GM21825 (cell line): ENCODE measurements at regions not wholly inside any gene's neighbourhood (a gene's known extent, or its start where the extent isn't known, plus 50 kb on each side); places are given as distances from the start of the nearest gene placed in this dataset.
"Not testable (repeated sequence)": the region's sequence is repeated elsewhere in the genome, so short reads cannot be mapped to it uniquely, and the experiment has no call there.

ENCODE experiments used
- ATAC-seq: cut with Tn5 transposase; IDR thresholded peaks from one replicate; pipeline ENCODE4 v1.9.1; 2021; ENCODE audit warnings: mild to moderate bottlenecking, moderate library complexity; ENCODE audit not compliant: unreplicated experiment

- ATAC-seq: no peak
Measured at GRCh38 chr13:91233291-91233690, 114.2 kb upstream of the MIR17HG start.

DNA sequence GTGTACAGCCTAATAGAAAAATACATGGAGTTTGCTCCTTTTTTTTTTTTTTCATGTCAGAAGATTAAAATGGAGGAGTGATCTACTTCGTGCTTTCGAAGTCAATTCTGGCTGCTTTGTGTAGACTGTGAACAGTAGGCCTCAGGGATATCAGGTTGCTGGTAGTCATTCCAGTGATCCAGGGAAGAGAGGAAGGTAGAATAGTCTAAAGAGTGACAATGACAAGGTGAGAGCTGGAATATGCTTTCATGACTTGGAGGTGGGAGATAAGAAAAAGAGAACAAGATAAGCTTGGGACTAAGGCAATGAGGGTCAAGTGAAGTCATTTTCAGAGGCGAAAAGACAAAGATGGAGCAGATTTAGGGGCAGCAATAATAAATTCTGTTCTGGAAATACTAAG, 111.3 kb upstream of the MIR17HG start:
- no peak for ATAC-seq

DNA sequence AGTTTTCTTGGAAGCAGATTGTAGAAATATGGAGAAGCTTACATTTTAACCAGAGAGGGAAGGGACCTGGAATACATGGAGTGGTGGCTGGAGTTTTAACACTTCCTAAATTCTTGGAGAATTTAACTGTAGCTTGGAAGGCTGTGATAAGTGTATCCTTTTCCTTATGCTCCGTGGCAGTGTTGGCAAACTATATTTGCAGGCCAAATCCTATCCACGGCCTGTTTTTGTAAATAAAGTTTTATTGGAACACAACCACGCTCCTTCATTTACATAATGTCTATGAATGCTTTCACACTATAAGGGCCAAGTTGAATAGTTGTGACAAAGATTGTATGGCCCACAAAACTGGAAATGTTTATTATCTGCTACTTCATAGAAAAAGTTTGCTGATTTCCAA, 110.6 kb upstream of the MIR17HG start:
- ATAC-seq: no peak

GRCh38 chr13:91238036-91238435, 109.5 kb upstream of the MIR17HG start:
- no peak for ATAC-seq

GRCh38 chr13:91240341-91240740, 107.1 kb upstream of the MIR17HG start:
- no peak for ATAC-seq

DNA sequence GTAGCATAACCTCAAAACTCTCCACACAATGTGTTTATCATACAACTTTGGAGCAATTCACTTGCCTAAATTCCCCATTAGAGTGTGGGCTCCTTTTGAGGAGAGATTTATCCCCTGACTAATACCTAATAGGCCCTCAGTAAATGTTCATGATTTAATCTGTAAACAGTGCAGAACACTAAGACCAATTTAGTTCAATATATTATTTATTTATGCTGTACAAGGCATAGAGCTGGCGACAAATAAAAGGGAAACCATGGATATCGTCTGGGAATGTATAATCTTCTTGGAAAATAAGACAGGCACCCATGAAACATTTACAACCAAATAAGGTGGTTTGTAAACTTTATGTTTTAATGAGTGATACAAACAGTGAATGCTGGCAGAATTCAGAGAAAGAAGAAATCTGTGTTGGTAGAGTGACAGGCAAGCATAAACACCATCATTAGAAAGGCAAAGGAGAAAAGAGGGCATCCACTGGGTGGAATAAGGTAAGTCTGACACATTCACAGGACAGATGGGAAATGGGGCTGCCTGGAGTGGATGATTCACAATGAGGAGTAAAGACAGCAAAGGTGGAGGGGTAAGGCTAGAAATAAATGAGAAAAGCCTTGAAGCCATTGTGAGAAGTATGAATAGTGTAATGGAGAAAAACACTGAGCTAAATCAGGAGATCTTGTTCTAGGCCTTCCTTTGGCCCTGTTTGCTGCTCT, 106.1 kb upstream of the MIR17HG start:
- no peak for ATAC-seq

DNA sequence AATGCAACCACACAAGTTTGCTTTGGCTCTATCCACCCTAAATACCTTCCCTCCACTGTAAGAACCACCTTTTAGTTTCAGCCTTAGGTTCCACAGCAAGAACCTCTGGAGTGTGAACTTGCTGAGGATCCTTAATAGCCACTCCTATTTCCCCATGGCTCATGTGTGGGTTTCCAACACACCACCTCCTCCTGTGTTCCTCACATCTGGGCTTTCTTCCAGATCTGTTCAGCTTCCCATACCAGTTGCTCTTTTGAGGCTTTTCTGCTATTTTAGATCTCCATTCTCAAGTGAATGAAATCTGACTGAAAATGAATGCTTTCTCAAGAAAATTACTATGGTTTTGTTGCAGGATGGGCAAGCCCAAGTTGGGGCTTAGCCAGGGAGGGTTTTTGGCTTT, 104.8 kb upstream of the MIR17HG start:
- ATAC-seq: no peak

- no peak for ATAC-seq
Measured at GRCh38 chr13:91245288-91245687, 102.2 kb upstream of the MIR17HG start.

- no peak for ATAC-seq
Measured at GRCh38 chr13:91247768-91248167, 99.7 kb upstream of the MIR17HG start.

DNA sequence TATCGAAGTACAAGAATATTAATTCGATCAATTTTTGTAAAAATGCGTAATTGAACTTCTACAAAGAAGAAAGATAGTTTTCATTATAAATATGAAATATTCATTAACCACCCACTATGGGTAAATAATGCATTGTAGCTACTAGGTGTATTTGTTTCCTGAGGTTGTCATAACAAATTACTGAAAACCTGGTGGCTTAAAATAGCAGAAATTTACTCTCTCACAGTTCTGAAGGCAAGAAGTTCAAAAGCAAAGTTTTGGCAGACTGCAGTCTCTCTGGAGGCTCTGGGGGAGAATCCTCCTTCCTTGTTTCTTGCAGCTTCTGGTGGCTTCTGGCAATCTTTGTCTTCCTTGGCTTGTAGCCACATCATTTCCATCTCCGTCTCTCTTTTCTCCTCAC, 99.2 kb upstream of the MIR17HG start:
- ATAC-seq: no peak

DNA sequence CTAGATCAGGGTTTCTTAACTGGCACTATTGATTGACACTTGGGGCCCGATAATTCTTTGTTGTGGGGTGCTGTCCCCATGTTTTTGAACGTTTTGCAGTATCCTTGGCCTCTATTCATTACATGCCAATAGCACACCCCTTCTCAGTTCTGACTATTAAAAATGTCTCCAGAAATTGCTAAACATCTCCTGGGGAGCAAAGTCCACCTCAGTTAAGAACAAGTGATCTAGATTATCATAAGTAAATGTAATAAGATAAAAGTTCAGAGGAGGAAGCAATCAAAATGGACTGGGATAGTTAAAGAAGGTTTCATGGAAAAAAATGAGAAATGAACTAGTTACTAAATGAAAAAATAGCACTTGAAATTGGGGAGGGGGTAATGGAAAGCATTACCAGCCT, 98.1 kb upstream of the MIR17HG start:
- no peak for ATAC-seq

DNA sequence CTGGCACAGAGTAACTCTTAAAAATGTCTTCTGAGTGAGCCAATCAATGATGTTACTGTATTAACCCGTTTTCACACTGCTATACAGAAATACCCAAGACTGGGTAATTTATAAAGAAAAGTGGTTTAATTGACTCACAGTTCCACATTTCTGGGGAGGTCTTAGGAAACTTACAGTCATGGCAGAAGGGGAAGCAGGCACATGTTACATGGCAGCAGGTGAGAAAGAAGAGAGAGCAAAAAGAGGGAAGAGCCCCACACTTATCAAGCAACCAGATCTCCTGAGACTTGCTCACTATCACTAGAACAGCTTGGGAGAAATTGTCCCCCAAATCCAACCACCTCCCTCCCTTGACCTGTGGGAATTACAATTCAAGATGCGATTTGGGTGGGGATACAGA, 97.6 kb upstream of the MIR17HG start:
- no peak for ATAC-seq

DNA sequence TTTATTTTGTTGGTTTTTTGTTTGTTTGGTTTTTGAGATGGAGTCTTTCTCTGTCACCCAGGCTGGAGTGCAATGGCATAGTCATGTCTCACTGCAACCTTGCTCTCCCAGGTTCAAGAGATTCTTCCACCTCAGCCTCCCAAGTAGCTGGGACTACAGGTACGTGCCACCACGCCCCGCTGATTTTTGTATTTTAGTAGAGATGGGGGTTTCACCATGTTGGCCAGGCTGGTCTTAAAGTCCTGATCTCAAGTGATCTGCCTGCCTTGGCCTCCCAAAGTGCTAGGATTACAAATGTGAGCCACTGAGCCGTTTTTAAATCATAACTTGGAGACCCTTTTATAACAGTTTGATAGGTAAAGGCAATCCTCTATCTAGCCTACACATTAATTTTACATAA, 95.9 kb upstream of the MIR17HG start:
- ATAC-seq: not testable (repeated sequence)

- no peak for ATAC-seq
Measured at GRCh38 chr13:91264484-91264883, 83.0 kb upstream of the MIR17HG start.

DNA sequence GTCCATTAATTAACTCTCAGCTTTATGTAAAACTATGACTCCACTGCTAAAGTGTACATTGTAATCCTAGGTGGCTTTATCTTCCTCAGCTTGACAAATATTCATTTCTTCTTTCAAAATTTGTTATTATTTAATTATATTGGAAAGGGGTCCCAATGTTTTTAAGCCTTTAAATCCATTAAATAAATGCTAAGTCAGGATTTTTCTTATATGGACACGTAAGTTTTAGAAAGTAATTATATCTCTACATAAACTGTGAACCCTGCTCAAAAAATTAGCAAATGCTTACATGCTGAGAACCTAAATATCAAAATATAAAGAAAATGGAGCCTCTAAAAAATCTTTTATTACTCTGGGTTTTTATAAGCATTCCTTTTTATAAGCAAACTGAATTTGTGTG, 78.2 kb upstream of the MIR17HG start:
- no peak for ATAC-seq

DNA sequence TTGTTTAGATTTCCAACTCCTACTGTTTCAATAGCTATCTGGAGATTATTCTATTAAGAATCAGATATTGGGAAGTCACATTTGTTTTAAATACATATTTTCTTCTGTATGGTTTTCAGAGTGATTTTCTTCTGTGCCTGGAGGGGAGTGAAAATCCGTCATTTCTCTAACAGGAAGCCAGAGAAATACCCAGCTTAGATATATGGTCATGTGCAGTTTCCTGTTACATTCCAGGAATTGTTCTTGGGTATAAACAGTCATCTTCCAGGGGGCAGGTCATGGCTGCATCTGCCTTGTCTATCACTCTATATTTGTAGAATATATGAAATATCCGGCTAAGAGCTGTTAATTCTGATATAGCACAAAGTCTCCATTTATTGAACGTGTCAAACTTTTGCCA, 77.5 kb upstream of the MIR17HG start:
- ATAC-seq: no peak

- ATAC-seq: no peak
Measured at GRCh38 chr13:91272235-91272777, 75.2 kb upstream of the MIR17HG start.

- no peak for ATAC-seq
Measured at GRCh38 chr13:91273675-91274074, 73.8 kb upstream of the MIR17HG start.

- no peak for ATAC-seq
Measured at GRCh38 chr13:91277013-91277676, 70.3 kb upstream of the MIR17HG start.

DNA sequence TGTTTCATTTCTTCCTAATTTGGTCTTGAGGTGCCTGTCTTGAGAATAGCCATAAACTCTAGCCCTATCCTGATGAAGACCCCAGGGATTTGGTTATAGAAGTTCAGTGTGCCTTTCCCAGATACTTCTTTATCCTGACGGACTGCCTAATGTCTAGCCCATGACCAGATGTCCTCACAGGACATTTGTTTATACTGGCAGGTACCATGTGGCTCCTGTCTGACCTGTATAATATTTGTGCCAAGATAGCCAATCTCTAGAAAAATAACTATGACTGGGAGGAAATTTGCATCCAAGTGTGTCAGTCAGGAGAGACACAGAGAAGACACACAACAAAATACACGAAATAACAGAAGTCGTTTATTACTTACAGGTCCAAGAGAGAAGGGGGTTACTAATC, 69.2 kb upstream of the MIR17HG start:
- no peak for ATAC-seq

- ATAC-seq: no peak
Measured at GRCh38 chr13:91278888-91279287, 68.6 kb upstream of the MIR17HG start.

GRCh38 chr13:91280801-91281200, 66.7 kb upstream of the MIR17HG start:
- ATAC-seq: no peak

GRCh38 chr13:91284335-91284734, 63.2 kb upstream of the MIR17HG start:
- ATAC-seq: no peak
